Upper lobe of right lung (tissue), 1 donor: ENCODE measurements at regions not wholly inside any gene's neighbourhood (a gene's known extent, or its start where the extent isn't known, plus 50 kb on each side); places are given as distances from the start of the nearest gene placed in this dataset.
A peak's percentile ranks its signal among the peaks of the same experiment; 100 is the strongest.

Experiments used
- ATAC-seq: fragments of 200-7000 bp; cut with Tn5 transposase; one replicate; pipeline ENCODE4 v1.9.1; 2020; ENCODE audit warnings: mild to moderate bottlenecking, moderate library complexity
- DNase-seq: peaks from one replicate; pipeline ENCODE4 v3.0.0-alpha.2; 2020
- H3K27ac ChIP-seq: fragments of 200-600 bp; one replicate; pipeline ENCODE4 v1.8.0; 2022
- H3K27me3 ChIP-seq: fragments of 200-600 bp; one replicate; pipeline ENCODE4 v1.8.0; 2022; ENCODE audit warnings: mild to moderate bottlenecking
- H3K36me3 ChIP-seq: fragments of 200-600 bp; one replicate; pipeline ENCODE4 v1.8.0; 2022
- H3K4me1 ChIP-seq: fragments of 200-600 bp; one replicate; pipeline ENCODE4 v1.8.0; 2022
- H3K4me3 ChIP-seq: fragments of 200-600 bp; one replicate; pipeline ENCODE4 v1.8.0; 2022; ENCODE audit warnings: mild to moderate bottlenecking
- H3K9me3 ChIP-seq: fragments of 200-600 bp; one replicate; pipeline ENCODE4 v1.8.0; 2022
- CTCF ChIP-seq: fragments of 200-600 bp; IDR thresholded peaks from one replicate; pipeline ENCODE4 v1.8.0; 2022; ENCODE audit warnings: antibody characterized with exemption
- intact Hi-C: fragments of 100-400 bp; cut with DNase I; formaldehyde crosslinking; loops from one replicate; pipeline ENCODE4 v1.11.0; 2022
- donor health status: DM: no; HTN: yes; CAD: no; lungs with severe emphysema.

GRCh38 chr1:38297246-38297645, 250.7 kb upstream of the POU3F1 start:
- Histone ChIP-seq H3K27me3 (peaks cover 6% of the 10 kb centered on the region), H3K36me3 (no peaks in the 10 kb centered on the region), H3K9me3 (no peaks in the 10 kb centered on the region), H3K4me3 (no peak overlapping the region), H3K27ac (no peak overlapping the region), H3K4me1 (no peaks in the 10 kb centered on the region)
- intact Hi-C loops = no loop called here
- TF ChIP-seq CTCF = no peak
- no peak for DNase-seq
- ATAC-seq = no peak

GRCh38 chr1:38296047-38296446, 249.5 kb upstream of the POU3F1 start:
- H3K27me3 ChIP-seq = peaks cover 6% of the 10 kb centered on the region

GRCh38 chr1:38293567-38293966, 247.0 kb upstream of the POU3F1 start:
- intact Hi-C loops = no loop called here

More at GRCh38 chr1:38296047-38296446, 249.5 kb upstream of the POU3F1 start:
- TF ChIP-seq CTCF = no peak
- DNase-seq = no peak
- Histone ChIP-seq H3K4me1 (no peaks in the 10 kb centered on the region), H3K4me3 (no peak overlapping the region), H3K9me3 (no peaks in the 10 kb centered on the region), H3K27ac (no peak overlapping the region), H3K36me3 (no peaks in the 10 kb centered on the region)
- no peak for ATAC-seq
- intact Hi-C loops = no loop called here

GRCh38 chr1:38292969-38293368, 246.4 kb upstream of the POU3F1 start:
- ATAC-seq (no peak), DNase-seq (no peak)
- no peaks in the 10 kb centered on the region for H3K36me3 ChIP-seq
- intact Hi-C loops = no loop called here
- H3K9me3 ChIP-seq = no peaks in the 10 kb centered on the region
- TF ChIP-seq CTCF = no peak
- no peaks in the 10 kb centered on the region for H3K27me3 ChIP-seq
- no peak overlapping the region for H3K4me3 ChIP-seq
- H3K4me1 ChIP-seq = no peaks in the 10 kb centered on the region
- no peak overlapping the region for H3K27ac ChIP-seq

More at GRCh38 chr1:38293567-38293966, 247.0 kb upstream of the POU3F1 start:
- Histone ChIP-seq H3K9me3 (no peaks in the 10 kb centered on the region), H3K4me3 (no peak overlapping the region), H3K27ac (no peak overlapping the region), H3K36me3 (no peaks in the 10 kb centered on the region), H3K4me1 (no peaks in the 10 kb centered on the region), H3K27me3 (no peaks in the 10 kb centered on the region)
- no peak for ATAC-seq
- DNase-seq = no peak
- TF ChIP-seq CTCF = no peak

- TF ChIP-seq CTCF = no peak
- Histone ChIP-seq H3K9me3 (no peaks in the 10 kb centered on the region), H3K36me3 (no peaks in the 10 kb centered on the region), H3K27me3 (no peaks in the 10 kb centered on the region), H3K4me3 (no peak overlapping the region), H3K27ac (no peak overlapping the region), H3K4me1 (no peaks in the 10 kb centered on the region)
- peak; percentile 35 for ATAC-seq
- intact Hi-C loops = no loop called here
- DNase-seq = no peak
These were observed 245.4 kb upstream of the POU3F1 start for GRCh38 chr1:38291906-38292521.

GRCh38 chr1:38291336-38291735, 244.7 kb upstream of the POU3F1 start:
- H3K27me3 ChIP-seq = no peaks in the 10 kb centered on the region
- ATAC-seq (no peak), DNase-seq (no peak)
- H3K36me3 ChIP-seq = no peaks in the 10 kb centered on the region
- H3K4me1 ChIP-seq = no peaks in the 10 kb centered on the region
- TF ChIP-seq CTCF = no peak
- H3K9me3 ChIP-seq = no peaks in the 10 kb centered on the region
- no peak overlapping the region for H3K4me3 ChIP-seq
- intact Hi-C loops = no loop called here
- no peak overlapping the region for H3K27ac ChIP-seq
